ENCODE measurements at regions not wholly inside any gene's neighbourhood (a gene's known extent, or its start where the extent isn't known, plus 50 kb on each side); places are given as distances from the start of the nearest gene placed in this dataset.

DNA sequence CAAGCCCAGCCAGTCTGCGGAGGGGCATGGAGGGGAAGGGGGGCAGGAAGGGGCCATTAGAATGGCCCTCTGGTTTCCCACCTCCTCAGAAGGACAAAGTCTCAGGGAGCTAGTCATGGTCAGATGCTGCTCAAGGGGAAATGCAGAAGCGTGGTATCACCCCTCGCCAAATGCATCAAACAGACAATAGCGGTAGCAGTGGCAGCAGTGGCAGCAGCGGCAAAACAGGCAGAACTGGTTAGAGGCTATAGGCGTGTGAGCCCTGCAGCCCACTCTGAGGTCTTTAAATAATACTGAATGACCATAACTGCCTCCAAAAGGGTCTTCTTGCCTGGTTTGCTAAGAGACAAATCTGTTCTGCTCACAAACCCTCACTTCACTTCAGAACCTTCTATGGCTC is 186.7 kb downstream of the TFAP2C start:
- Histone ChIP-seq H3K9me3 (ENCODE audit: control insufficient read depth in 1 of 2, insufficient read depth in 1 of 2, low read depth in 1 of 2, low read length in 2 of 2) (no peaks in the 10 kb centered on the region), H3K9ac (ENCODE audit: low read length) (no peak overlapping the region), H3K9me2 (ENCODE audit: insufficient read depth) (no peaks in the 10 kb centered on the region), H2AFZ (ENCODE audit: low read depth, low read length, poor library complexity, severe bottlenecking) (no peak overlapping the region), H3K4me1 (ENCODE audit: control insufficient read depth in 1 of 2, insufficient read depth in 2 of 2, low read length in 2 of 2) (peaks cover 4 to 9% of the 10 kb centered on the region in 2 experiments; a peak in 3 of 4 replicates), H3K27me3 (ENCODE audit: insufficient read depth, low read length) (no peaks in the 10 kb centered on the region), H3K4me3 (replicated peaks in 1 of 2; ENCODE audit: low read depth in 1 of 2, low read length in 2 of 2) (no peak overlapping the region), H4K20me1 (ENCODE audit: insufficient read depth) (no peaks in the 10 kb centered on the region), H3K79me2 (ENCODE audit: insufficient read depth, low read length) (no peaks in the 10 kb centered on the region), H3K4me2 (ENCODE audit: low read length) (no peak overlapping the region), H3K36me3 (ENCODE audit: control insufficient read depth in 1 of 2, insufficient read depth in 2 of 2, low read length in 2 of 2) (no peaks in the 10 kb centered on the region), H3K27ac (ENCODE audit: low read depth, low read length) (no peak overlapping the region)
- ATAC-seq (no peak), DNase-seq (ENCODE audit: low read depth, low spot score) (no peak)
- intact Hi-C loops (cut with micrococcal nuclease): no loop called here
- no TSS peak for BruUV-seq (replicated peaks)
- ChIA-PET POLR2A (no interaction called here), CTCF (no interaction called here), RAD21 (ENCODE audit: low non-redundant PET in 1 of 2, low total read pairs in 2 of 2, uncharacterized antibody in 2 of 2, unreplicated experiment in 2 of 2) (no interaction called here)
- TF ChIP-seq, protein P1, sequence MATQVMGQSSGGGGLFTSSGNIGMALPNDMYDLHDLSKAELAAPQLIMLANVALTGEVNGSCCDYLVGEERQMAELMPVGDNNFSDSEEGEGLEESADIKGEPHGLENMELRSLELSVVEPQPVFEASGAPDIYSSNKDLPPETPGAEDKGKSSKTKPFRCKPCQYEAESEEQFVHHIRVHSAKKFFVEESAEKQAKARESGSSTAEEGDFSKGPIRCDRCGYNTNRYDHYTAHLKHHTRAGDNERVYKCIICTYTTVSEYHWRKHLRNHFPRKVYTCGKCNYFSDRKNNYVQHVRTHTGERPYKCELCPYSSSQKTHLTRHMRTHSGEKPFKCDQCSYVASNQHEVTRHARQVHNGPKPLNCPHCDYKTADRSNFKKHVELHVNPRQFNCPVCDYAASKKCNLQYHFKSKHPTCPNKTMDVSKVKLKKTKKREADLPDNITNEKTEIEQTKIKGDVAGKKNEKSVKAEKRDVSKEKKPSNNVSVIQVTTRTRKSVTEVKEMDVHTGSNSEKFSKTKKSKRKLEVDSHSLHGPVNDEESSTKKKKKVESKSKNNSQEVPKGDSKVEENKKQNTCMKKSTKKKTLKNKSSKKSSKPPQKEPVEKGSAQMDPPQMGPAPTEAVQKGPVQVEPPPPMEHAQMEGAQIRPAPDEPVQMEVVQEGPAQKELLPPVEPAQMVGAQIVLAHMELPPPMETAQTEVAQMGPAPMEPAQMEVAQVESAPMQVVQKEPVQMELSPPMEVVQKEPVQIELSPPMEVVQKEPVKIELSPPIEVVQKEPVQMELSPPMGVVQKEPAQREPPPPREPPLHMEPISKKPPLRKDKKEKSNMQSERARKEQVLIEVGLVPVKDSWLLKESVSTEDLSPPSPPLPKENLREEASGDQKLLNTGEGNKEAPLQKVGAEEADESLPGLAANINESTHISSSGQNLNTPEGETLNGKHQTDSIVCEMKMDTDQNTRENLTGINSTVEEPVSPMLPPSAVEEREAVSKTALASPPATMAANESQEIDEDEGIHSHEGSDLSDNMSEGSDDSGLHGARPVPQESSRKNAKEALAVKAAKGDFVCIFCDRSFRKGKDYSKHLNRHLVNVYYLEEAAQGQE (IDR thresholded peaks at IDR 0.05; ENCODE audit: low read depth): no peak
- TF ChIP-seq CBX3 (IDR thresholded peaks at IDR 0.05; ENCODE audit: low read depth) (no peak), JUND (IDR thresholded peaks at IDR 0.05) (no peak), EZH2phosphoT487 (IDR thresholded peaks at IDR 0.05; ENCODE audit: borderline replicate concordance) (no peak), TCF7L2 (IDR thresholded peaks at IDR 0.05; ENCODE audit: borderline replicate concordance, extremely low read depth, insufficient read depth, insufficient read length) (no peak)

DNA sequence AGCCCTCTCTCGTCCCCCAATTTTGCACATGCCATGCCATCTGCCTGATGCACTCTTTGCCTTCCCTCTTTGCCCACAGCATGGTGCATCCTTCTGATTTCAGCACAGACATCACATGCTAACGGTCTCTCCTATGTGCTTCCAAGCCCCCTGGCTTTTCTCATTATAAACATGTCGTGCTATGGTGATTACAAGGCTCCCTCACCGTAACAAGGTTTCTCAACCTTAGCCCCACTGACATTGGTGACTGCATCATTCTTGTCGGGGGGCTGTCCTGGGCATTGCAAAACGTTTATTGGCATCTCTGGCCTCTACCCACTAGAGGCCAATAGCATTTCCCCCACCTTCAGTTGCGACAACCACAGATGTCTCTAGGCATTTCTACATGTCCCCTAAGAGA is 187.2 kb downstream of the TFAP2C start:
- no peak overlapping the region for H3K9ac ChIP-seq (ENCODE audit: low read length)
- H3K79me2 ChIP-seq (ENCODE audit: insufficient read depth, low read length): no peaks in the 10 kb centered on the region
- H3K9me3 ChIP-seq (ENCODE audit: control insufficient read depth in 1 of 2, insufficient read depth in 1 of 2, low read depth in 1 of 2, low read length in 2 of 2): no peaks in the 10 kb centered on the region
- H3K27ac ChIP-seq (ENCODE audit: low read depth, low read length): no peak overlapping the region
- RAD21 ChIA-PET (ENCODE audit: low non-redundant PET in 1 of 2, low total read pairs in 2 of 2, uncharacterized antibody in 2 of 2, unreplicated experiment in 2 of 2): no interaction called here
- CTCF ChIA-PET: no interaction called here
- peaks cover 4 to 9% of the 10 kb centered on the region in 2 experiments; a peak in 3 of 4 replicates for H3K4me1 ChIP-seq (ENCODE audit: control insufficient read depth in 1 of 2, insufficient read depth in 2 of 2, low read length in 2 of 2)
- DNase-seq (ENCODE audit: low read depth, low spot score): no peak
- intact Hi-C loops (cut with micrococcal nuclease): no loop called here
- POLR2A ChIA-PET: no interaction called here
- no peaks in the 10 kb centered on the region for H3K36me3 ChIP-seq (ENCODE audit: control insufficient read depth in 1 of 2, insufficient read depth in 2 of 2, low read length in 2 of 2)
- no peaks in the 10 kb centered on the region for H3K27me3 ChIP-seq (ENCODE audit: insufficient read depth, low read length)
- no peak overlapping the region for H3K4me2 ChIP-seq (ENCODE audit: low read length)
- no TSS peak for BruUV-seq (replicated peaks)
- H3K9me2 ChIP-seq (ENCODE audit: insufficient read depth): no peaks in the 10 kb centered on the region
- H2AFZ ChIP-seq (ENCODE audit: low read depth, low read length, poor library complexity, severe bottlenecking): no peak overlapping the region
- H4K20me1 ChIP-seq (ENCODE audit: insufficient read depth): no peaks in the 10 kb centered on the region
- ATAC-seq: no peak
- no peak overlapping the region for H3K4me3 ChIP-seq (replicated peaks in 1 of 2; ENCODE audit: low read depth in 1 of 2, low read length in 2 of 2)
- no peak for TF ChIP-seq POLR2AphosphoS5 (IDR thresholded peaks at IDR 0.05; ENCODE audit: low read depth, low read length)
- no peak for TF ChIP-seq SRF (IDR thresholded peaks at IDR 0.05; ENCODE audit: low read depth)
- TF ChIP-seq ELF1 (IDR thresholded peaks at IDR 0.05; ENCODE audit: borderline replicate concordance, low read depth): no peak
- no peak for TF ChIP-seq TCF7L2 (IDR thresholded peaks at IDR 0.05; ENCODE audit: borderline replicate concordance, extremely low read depth, insufficient read depth, insufficient read length)
- TF ChIP-seq, protein P2, sequence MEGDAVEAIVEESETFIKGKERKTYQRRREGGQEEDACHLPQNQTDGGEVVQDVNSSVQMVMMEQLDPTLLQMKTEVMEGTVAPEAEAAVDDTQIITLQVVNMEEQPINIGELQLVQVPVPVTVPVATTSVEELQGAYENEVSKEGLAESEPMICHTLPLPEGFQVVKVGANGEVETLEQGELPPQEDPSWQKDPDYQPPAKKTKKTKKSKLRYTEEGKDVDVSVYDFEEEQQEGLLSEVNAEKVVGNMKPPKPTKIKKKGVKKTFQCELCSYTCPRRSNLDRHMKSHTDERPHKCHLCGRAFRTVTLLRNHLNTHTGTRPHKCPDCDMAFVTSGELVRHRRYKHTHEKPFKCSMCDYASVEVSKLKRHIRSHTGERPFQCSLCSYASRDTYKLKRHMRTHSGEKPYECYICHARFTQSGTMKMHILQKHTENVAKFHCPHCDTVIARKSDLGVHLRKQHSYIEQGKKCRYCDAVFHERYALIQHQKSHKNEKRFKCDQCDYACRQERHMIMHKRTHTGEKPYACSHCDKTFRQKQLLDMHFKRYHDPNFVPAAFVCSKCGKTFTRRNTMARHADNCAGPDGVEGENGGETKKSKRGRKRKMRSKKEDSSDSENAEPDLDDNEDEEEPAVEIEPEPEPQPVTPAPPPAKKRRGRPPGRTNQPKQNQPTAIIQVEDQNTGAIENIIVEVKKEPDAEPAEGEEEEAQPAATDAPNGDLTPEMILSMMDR (IDR thresholded peaks at IDR 0.05 in 2 of 3, conservative IDR thresholded peaks at IDR 0.05 in 1 of 3; ENCODE audit: borderline replicate concordance in 1 of 3, insufficient read depth in 1 of 3, low read depth in 2 of 3, low read length in 2 of 3): no peak
- TF ChIP-seq RAD21 (IDR thresholded peaks at IDR 0.05; ENCODE audit: low read depth): no peak
- TF ChIP-seq EZH2phosphoT487 (IDR thresholded peaks at IDR 0.05; ENCODE audit: borderline replicate concordance): no peak
- no peak for TF ChIP-seq SIN3A (IDR thresholded peaks at IDR 0.05; ENCODE audit: low read depth)
- TF ChIP-seq, protein P1 (IDR thresholded peaks at IDR 0.05; ENCODE audit: low read depth): no peak
